Myocyte (in vitro differentiated cells): ENCODE measurements at regions not wholly inside any gene's neighbourhood (a gene's known extent, or its start where the extent isn't known, plus 50 kb on each side); places are given as distances from the start of the nearest gene placed in this dataset.
A peak's percentile ranks its signal among the peaks of the same experiment; 100 is the strongest.
"Not testable (repeated sequence)": the region's sequence is repeated elsewhere in the genome, so short reads cannot be mapped to it uniquely, and the experiment has no call there.

Experiments used
- DNase-seq: peaks from one replicate; pipeline ENCODE4 v3.0.0-alpha.2; 2012; ENCODE audit warnings: low read depth

- DNase-seq = no peak
These were observed 682.4 kb downstream of the LTN1 start for GRCh38 chr21:28310171-28310685.

DNA sequence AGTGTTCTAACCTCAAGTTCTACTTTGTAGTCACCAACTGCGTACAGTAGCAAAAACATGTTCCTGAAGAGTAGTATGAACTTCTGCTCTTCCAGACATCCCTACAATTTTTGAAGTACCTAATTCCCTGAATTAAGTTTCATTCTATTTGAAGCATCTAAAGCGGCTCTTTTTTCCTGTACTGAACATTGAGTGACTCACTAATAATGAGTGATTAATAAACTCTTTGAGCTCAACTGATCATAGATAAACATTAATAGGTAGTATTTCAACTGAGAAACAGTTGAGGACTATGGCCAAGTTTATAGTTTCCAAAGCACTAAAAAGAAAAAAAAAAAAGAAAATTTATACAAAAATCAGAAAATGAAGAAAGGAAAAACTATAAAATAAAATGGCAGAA, 683.1 kb downstream of the LTN1 start:
- DNase-seq = no peak

- no peak for DNase-seq
These were observed 684.2 kb downstream of the LTN1 start for GRCh38 chr21:28308516-28308915.

DNA sequence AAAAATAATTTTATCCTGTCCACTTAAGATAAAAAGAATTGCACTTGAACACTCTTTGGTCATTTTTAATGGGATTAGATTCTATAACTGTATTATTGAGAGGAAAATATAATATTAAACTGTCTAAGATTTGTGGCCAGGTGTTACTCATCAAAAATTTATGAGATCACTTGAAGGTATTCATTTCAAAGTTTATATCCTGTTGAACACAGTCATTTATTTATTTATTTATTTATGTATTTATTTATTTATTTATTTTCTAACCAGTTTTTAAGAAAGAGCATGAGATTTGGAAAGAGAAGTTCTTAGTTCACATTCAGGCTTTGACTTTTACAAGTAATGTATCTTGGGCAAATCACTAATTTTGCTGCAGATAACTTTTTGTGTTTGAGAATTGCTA, 692.7 kb downstream of the LTN1 start:
- DNase-seq = no peak

DNA sequence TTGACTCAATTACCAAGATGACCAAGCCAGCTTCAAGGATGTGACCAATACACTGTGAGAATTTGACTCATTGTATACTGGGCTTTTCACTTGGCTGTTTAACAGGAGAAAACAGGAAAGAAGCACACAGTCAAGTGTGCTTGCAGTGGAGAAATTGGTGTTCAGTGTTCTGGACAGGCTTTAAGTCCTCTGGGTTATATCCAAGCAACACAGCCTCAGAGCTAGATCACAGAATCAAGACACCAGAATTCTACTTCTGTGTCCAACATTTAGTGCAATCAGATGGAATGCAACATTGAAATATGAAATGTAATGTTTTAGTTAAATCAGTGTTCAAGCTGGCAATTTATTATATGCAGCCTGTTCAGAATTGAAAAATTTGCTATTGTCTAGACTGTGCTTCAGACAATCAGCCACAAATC, 694.4 kb downstream of the LTN1 start:
- no peak for DNase-seq

DNA sequence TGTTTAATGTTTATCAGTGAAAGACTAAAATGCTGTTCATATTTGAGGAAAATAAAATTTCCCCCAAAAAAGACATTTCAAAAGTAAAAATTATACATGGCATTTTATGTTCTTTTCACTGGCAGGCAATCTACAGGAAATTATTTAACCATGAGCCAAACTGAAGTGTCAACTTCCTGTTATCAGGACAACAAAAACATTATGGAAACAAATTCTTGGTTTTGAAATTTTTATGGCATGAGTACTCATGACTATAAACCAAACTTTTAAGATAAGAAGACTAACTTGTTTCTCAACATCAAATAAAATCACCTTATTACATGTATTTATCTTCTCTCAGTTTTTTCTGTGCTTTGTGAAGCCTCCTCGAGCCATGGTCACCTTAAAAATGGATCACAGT, 698.6 kb downstream of the LTN1 start:
- DNase-seq = no peak

DNA sequence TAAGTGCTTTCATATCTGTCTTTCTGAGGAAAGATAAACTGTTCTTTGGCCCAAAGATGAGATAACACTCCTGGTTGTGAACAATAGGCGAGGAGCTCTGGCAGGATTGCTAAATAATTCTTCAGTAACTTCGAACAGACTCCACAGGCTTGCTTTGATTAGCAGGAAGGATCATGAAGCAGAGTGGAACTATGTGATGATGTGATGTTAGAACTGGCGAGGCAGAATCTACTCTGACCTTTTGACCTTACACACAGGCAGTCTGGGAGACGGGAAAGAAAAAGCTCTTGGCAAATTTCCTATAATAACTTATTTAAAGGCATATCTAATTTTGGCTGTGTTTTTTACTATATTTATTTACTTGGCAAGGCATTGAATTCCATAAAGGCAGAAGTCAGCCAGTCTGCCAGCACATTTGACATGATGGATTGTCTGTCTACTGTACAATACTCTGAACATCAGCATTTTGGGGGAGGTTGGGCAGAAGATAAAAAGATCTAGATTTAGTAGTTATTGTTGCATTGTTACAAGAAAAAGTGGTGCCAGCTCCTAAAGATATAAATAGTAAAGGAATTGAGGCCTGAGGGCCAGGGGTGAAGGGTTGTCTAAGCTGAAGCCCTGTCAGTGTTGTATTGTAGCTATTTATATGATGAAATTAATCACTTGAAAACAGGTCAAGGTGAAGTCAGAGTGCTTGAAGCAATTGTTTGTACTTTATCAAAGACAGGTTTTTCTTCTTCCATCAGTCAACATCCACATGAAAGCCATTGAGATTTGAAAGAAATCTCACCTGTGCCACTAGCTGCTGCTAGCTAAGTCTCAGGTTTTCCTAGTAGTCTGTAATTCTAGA, 708.8 kb downstream of the LTN1 start:
- peak; percentile 47 for DNase-seq

DNA sequence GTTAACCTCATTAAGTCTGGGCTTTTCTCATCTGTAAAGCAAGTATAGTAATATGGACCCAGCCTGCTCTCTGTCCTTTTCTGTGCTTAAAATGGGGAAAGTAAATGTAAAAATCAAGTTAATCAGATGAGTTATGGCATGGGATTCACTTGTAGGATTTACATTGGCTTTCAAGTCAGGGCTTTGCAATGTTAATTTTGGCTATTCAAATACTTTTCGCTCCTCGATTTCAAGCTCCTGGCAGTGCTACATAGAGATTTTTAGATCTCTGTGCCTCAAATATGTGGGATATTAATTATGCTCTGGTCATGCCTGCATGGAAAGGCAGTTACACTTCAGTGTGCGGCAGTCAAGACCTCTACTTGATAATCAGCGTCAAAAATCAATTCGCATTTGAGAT, 709.8 kb downstream of the LTN1 start:
- DNase-seq = no peak

- DNase-seq = not testable (repeated sequence)
These were observed 711.3 kb downstream of the LTN1 start for GRCh38 chr21:28281357-28281756.

- DNase-seq = no peak
These were observed 712.1 kb downstream of the LTN1 start for GRCh38 chr21:28280611-28281010.

DNA sequence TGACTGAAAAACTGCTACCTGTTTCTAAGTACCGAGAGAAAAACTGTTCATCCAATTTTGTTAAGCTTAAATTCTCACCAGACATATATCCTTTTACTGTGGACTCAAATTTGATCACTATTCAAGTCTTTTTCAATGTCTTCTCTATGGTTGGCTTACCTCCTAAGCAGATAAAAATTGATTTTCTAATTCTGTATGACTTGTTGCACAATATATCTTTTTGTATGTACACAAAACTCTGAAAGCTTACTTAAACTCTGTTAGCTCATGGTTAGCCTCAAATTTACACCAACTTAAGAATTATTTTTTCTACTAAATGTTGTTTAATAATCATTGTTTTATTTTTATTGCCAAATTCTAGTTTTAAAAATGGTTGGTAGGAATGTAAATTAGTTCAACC, 715.4 kb downstream of the LTN1 start:
- no peak for DNase-seq

DNA sequence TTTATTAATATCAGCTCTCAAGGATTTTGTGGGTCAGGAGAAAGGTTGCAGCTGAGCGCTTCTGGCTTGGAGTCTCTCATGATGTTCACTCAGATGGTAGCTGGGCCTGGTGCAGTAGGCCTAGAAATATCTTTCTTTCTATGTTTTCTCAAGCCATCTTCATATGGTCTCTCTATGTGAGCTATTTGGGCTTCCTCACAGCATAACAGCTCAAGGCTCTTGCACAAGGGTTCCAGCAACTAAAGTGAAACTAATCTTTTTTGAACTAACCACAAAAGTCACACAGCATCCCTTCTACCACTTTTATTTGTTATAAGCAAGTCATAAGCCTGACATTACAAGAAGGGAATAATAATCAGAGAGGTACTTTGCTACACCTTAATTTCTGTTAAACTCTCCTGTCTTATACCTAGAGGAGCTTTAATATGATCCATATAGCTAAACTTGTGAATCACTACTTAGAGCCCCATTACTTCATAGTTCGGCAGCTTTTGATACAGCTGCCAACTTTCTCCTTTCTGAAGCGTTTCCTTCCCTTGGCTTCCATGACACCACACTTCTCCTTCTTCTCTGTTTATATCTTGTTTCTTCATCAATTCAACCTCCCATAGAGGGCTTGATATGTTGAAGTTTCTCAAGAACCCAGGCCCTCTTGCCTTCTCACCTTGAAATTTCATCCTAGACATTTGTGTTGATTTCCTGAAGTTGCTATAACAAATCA, 720.2 kb downstream of the LTN1 start:
- DNase-seq = no peak

DNA sequence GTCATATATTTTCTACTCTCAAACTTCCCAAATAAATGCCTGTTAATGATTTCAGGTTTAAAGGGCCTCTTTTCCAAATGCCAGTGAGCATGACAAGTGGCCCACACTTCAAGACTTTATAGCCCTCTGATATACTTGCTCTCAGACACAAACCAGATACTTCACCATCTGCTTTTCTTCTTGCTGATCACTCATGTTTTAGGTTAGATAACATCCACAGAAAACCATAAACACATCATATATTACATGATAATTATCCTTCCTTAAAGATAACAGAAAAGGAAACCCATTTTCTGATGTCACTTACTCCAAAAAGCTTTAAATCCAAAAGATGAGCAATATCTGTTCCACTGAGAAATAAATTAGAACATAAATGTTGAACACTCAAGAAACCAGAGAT, 723.5 kb downstream of the LTN1 start:
- no peak for DNase-seq

GRCh38 chr21:28268685-28269084, 724.0 kb downstream of the LTN1 start:
- no peak for DNase-seq

DNA sequence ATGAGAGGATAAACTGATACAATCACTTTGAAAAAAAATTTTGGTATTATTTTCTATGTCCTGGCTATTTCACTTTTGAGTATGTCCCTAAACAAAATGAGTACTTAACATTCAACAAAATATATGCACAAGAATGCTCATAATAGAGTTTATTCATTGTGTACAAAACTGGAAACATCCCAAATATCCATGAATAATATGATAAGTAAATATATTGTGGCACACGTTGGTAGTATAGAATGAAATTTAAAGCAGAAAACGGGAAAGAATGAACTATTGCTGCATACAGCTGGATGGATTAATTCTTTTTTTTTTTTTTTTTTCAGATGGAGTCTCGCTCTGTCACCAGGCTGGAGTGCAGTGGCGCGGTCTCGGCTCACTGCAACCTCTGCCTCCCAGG, 725.2 kb downstream of the LTN1 start:
- no peak for DNase-seq

- DNase-seq = no peak
These were observed 726.6 kb downstream of the LTN1 start for GRCh38 chr21:28266061-28266460.

DNA sequence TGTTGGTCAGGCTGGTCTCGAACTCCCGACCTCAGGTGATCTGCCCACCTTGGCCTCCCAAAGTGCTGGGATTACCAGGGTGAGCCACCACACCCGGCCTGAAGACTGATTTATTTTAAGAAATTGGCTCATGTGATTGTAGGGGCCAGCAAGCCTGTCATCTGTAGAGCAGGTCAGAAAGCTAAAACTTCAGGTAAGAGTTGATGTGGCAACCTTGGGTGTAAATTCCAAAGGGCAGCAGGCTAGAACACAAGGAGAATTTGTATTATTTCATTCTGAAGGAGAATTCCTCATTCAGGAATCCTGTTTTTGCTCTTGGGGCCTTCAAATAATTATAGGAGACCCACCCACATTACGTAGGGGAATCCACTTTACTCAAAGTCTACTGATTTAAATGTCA, 728.7 kb downstream of the LTN1 start:
- DNase-seq = no peak

DNA sequence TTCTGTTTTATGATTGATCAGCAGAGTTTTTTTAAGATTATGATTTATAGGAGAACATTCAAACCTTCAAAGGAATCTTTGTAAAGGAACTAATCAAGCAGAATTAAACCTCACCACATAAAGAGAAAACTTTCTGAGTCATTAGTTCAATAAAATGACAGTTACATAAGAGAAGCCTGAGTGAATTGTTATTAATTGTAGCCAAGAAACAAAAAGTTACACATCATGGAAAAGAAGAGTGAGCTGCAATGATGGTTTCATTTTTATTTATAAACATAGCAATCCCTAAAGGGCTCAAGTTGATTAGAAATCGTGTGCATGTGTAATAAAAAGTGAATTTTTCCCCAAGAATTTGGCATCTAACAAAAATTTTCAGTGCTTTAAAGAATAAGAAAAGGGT, 731.4 kb downstream of the LTN1 start:
- DNase-seq = no peak

DNA sequence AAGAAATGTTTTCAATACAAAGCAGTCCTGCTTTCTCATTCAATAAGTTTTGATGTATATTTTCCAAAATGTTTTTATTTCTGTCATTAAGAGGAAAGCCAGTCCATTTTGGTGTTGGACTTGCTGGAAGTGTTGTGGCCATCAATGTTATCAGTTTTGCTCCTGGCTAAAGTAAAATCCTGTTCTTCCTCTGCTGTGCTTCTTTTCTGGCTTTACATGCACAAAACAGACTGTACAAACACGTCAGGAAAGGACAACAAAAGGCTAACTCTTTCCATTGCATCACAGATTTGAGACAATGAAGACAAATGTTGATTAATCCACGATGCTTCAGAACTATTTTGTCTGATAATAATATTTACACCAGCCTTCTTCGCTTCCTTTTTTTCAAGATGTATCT, 735.4 kb downstream of the LTN1 start:
- DNase-seq = no peak

- no peak for DNase-seq
These were observed 735.8 kb downstream of the LTN1 start for GRCh38 chr21:28256837-28257236.

- no peak for DNase-seq
These were observed 736.3 kb downstream of the LTN1 start for GRCh38 chr21:28256420-28256831.

DNA sequence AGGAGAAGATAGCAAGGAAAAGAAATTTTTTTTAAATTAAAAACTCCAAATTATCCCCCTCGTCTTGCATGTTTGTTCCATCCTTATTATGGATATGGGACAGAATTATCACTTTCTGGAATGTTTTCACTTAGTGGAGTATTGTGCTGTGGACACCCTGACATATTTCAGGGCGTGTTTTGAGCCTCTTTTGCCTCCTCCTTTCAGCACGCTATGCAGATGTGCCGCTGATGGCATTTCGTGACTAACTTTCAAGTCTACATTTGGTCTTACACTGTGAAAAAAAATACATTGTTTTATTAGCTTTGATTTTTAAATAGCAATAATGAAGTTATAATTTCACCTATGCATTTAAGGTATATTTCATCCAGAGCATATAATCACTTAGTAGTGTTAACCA, 738.7 kb downstream of the LTN1 start:
- no peak for DNase-seq

GRCh38 chr21:28253338-28253737, 739.3 kb downstream of the LTN1 start:
- DNase-seq = no peak
